B cell (primary cell): ENCODE measurements at regions not wholly inside any gene's neighbourhood (a gene's known extent, or its start where the extent isn't known, plus 50 kb on each side); places are given as distances from the start of the nearest gene placed in this dataset.

Experiments used
- ATAC-seq: fragments of 200-7000 bp; cut with Tn5 transposase; one replicate; pipeline ENCODE4 v1.10.0; 2021; ENCODE audit warnings: low read depth, mild to moderate bottlenecking, moderate number of reproducible peaks, moderate library complexity
- CTCF ChIA-PET: fragments of 350-600 bp; sonication (Branson Sonifier 250); formaldehyde crosslinking; loops from one replicate; lab custom pipeline; 2021; ENCODE audit warnings: antibody characterized with exemption, inconsistent platforms; lab: Charles Lee
- POLR2A ChIA-PET: fragments of 350-600 bp; sonication (Branson Sonifier 250); formaldehyde crosslinking; loops from one replicate; lab custom pipeline; 2021; ENCODE audit warnings: antibody characterized with exemption; lab: Charles Lee
- DNase-seq: peaks from one replicate; pipeline ENCODE4 v3.0.0; 2013
- H2AFZ ChIP-seq: 2 replicates; pipeline ENCODE4 v1.6.1; 2012; ENCODE audit warnings: mild to moderate bottlenecking, low read depth, low read length; ENCODE audit not compliant: insufficient read depth, poor library complexity, severe bottlenecking
- H3K27ac ChIP-seq, 2 donors: 1 replicate in 1 of 2; 2 replicates in 1 of 2; pipeline ENCODE4 v1.5.1; 2012 to 2013; ENCODE audit warnings: low read length in 2 of 2, mild to moderate bottlenecking in 2 of 2, moderate library complexity in 1 of 2
- H3K27me3 ChIP-seq, 4 experiments: fragments of 200-600 bp in 1 of 4; sonication (generic) in 1 of 4; replicated peaks in 1 of 4; 1 replicate in 2 of 4; 2 replicates in 2 of 4; pipeline versions ENCODE4 v1.6.1 to v1.7.0; 2013 to 2016; ENCODE audit warnings: low read length in 3 of 4, mild to moderate bottlenecking in 2 of 4, mixed read lengths in 1 of 4, moderate library complexity in 1 of 4; ENCODE audit not compliant: insufficient read depth in 4 of 4, control insufficient read depth in 3 of 4; ENCODE audit errors: control extremely low read depth in 1 of 4
- H3K36me3 ChIP-seq, 2 experiments: replicated peaks in 1 of 2; 1 replicate in 1 of 2; 2 replicates in 1 of 2; pipeline versions ENCODE4 v1.6.1 to v1.7.1; 2013; ENCODE audit warnings: low read length in 1 of 2; ENCODE audit not compliant: insufficient read depth in 2 of 2, control insufficient read depth in 1 of 2; ENCODE audit errors: control extremely low read depth in 1 of 2, extremely low read depth in 1 of 2
- H3K4me1 ChIP-seq, 2 donors: fragments of 200-600 bp in 1 of 2; sonication (generic) in 1 of 2; 1 replicate in 1 of 2; 2 replicates in 1 of 2; pipeline versions ENCODE4 v1.5.1 to v1.6.1; 2013 to 2017; ENCODE audit warnings: low read length in 2 of 2; ENCODE audit not compliant: control insufficient read depth in 2 of 2, insufficient read depth in 2 of 2
- H3K4me2 ChIP-seq: replicated peaks from 2 replicates; pipeline ENCODE3; 2012; ENCODE audit warnings: mild to moderate bottlenecking, low read depth, low read length; ENCODE audit not compliant: poor library complexity, severe bottlenecking
- H3K4me3 ChIP-seq, 5 experiments: fragments of 200-600 bp in 1 of 5; sonication (generic) in 1 of 5; 1 replicate in 3 of 5; 2 replicates in 2 of 5; pipeline versions ENCODE4 v1.5.1 to v1.7.0; 2011 to 2016; ENCODE audit warnings: low read length in 4 of 5, mild to moderate bottlenecking in 4 of 5, low read depth in 2 of 5, control low read depth in 1 of 5, moderate library complexity in 1 of 5; ENCODE audit not compliant: insufficient read depth in 1 of 5; ENCODE audit errors: control extremely low read depth in 1 of 5, extremely low read depth in 1 of 5
- H3K79me2 ChIP-seq: fragments of 200-600 bp; sonication (generic); one replicate; pipeline ENCODE4 v1.6.0; 2016; ENCODE audit warnings: low read length; ENCODE audit not compliant: control insufficient read depth, insufficient read depth
- H3K9ac ChIP-seq: fragments of 200-600 bp; sonication (generic); 2 replicates; pipeline ENCODE4 v1.6.1; 2017; ENCODE audit warnings: mild to moderate bottlenecking, low read length, moderate library complexity
- H3K9me3 ChIP-seq, 3 donors: one replicate each; pipeline versions ENCODE4 v1.6.1 to v1.7.1; 2013; ENCODE audit warnings: low read length in 2 of 3; ENCODE audit not compliant: control insufficient read depth in 2 of 3, insufficient read depth in 1 of 3; ENCODE audit errors: control extremely low read depth in 1 of 3
- H4K20me1 ChIP-seq: 2 replicates; pipeline ENCODE4 v1.6.0; 2012; ENCODE audit warnings: mild to moderate bottlenecking, low read length; ENCODE audit not compliant: insufficient read depth, control insufficient read depth, poor library complexity, severe bottlenecking
- H3K27ac Mint-ChIP-seq: one replicate; pipeline ENCODE4 v1.8.0; 2021; ENCODE audit warnings: mixed read lengths
- H3K27me3 Mint-ChIP-seq: one replicate; pipeline ENCODE4 v1.8.0; 2021; ENCODE audit warnings: mixed read lengths
- H3K4me1 Mint-ChIP-seq: one replicate; pipeline ENCODE4 v1.8.0; 2021; ENCODE audit warnings: mixed read lengths
- H3K4me3 Mint-ChIP-seq: one replicate; pipeline ENCODE4 v1.8.0; 2021; ENCODE audit warnings: mixed read lengths
- H3K9me3 Mint-ChIP-seq: one replicate; pipeline ENCODE4 v1.8.0; 2022; ENCODE audit warnings: mixed read lengths; ENCODE audit not compliant: insufficient read depth
- CTCF ChIP-seq: fragments of 200-600 bp; IDR thresholded peaks from one replicate; pipeline ENCODE4 v1.8.0; 2022; ENCODE audit warnings: antibody characterized with exemption, mild to moderate bottlenecking
- EZH2 ChIP-seq: IDR thresholded peaks from 2 replicates; pipeline ENCODE4 v1.6.1; 2012; ENCODE audit warnings: borderline replicate concordance, low read depth, mild to moderate bottlenecking, moderate library complexity, low read length; ENCODE audit not compliant: insufficient read depth, poor library complexity, severe bottlenecking
- WGBS: methylation state at CpG from one replicate; pipeline ENCODE4 v1.1.5; 2013; ENCODE audit warnings: missing lambda C conversion rate; ENCODE audit not compliant: insufficient coverage; 5-methylcytosine and 5-hydroxymethylcytosine counted together
- intact Hi-C: fragments of 100-400 bp; cut with micrococcal nuclease; formaldehyde crosslinking; loops from one replicate; pipeline ENCODE4 v1.10.0; 2022

- no peak for TF ChIP-seq CTCF
- no peak for TF ChIP-seq EZH2
- no peak overlapping the region for H3K4me3 Mint-ChIP-seq
- no peaks in the 10 kb centered on the region for H3K36me3 ChIP-seq
- H3K27me3 ChIP-seq, result peaks cover 0 to 2% (median 0%) of the 10 kb centered on the region in 4 experiments
- no peak overlapping the region for H3K4me3 ChIP-seq
- no peaks in the 10 kb centered on the region for H3K4me1 ChIP-seq
- WGBS, result 81% methylated on average over 6 of the region's 7 CpGs
- no peak overlapping the region for H3K9ac ChIP-seq
- no peak overlapping the region for H3K27ac Mint-ChIP-seq
- CTCF ChIA-PET, result no interaction called here
- H3K4me1 Mint-ChIP-seq, result no peaks in the 10 kb centered on the region
- ATAC-seq, result no peak
- H3K27me3 Mint-ChIP-seq, result peaks cover 9% of the 10 kb centered on the region
- no peaks in the 10 kb centered on the region for H3K9me3 ChIP-seq
- POLR2A ChIA-PET, result no interaction called here
- H3K9me3 Mint-ChIP-seq, result peaks cover 4% of the 10 kb centered on the region
- no peak for DNase-seq
- no peak overlapping the region for H3K27ac ChIP-seq
- H3K79me2 ChIP-seq, result no peaks in the 10 kb centered on the region
- no peak overlapping the region for H3K4me2 ChIP-seq
- H2AFZ ChIP-seq, result no peak overlapping the region
- intact Hi-C loops, result no loop called here
- no peaks in the 10 kb centered on the region for H4K20me1 ChIP-seq
Measured at GRCh38 chr11:119809346-119809745, 80.3 kb upstream of the NECTIN1 start.

- no peak overlapping the region for H3K4me2 ChIP-seq
- ChIA-PET CTCF (no interaction called here), POLR2A (no interaction called here)
- Mint-ChIP-seq H3K4me3 (no peak overlapping the region), H3K27ac (no peak overlapping the region), H3K9me3 (peaks cover 2% of the 10 kb centered on the region), H3K27me3 (peaks cover 9% of the 10 kb centered on the region), H3K4me1 (no peaks in the 10 kb centered on the region)
- no peak overlapping the region for H3K9ac ChIP-seq
- intact Hi-C loops, result no loop called here
- no peak overlapping the region for H2AFZ ChIP-seq
- H3K36me3 ChIP-seq, result no peaks in the 10 kb centered on the region
- H3K27me3 ChIP-seq, result peaks cover 0 to 2% (median 0%) of the 10 kb centered on the region in 4 experiments
- 60% methylated on average over 7 of the region's 12 CpGs for WGBS
- H3K4me3 ChIP-seq, result no peak overlapping the region
- no peak overlapping the region for H3K27ac ChIP-seq
- no peaks in the 10 kb centered on the region for H4K20me1 ChIP-seq
- no peaks in the 10 kb centered on the region for H3K4me1 ChIP-seq
- TF ChIP-seq CTCF (no peak), EZH2 (no peak)
- H3K79me2 ChIP-seq, result no peaks in the 10 kb centered on the region
- no peak for DNase-seq
- ATAC-seq, result no peak
- H3K9me3 ChIP-seq, result no peaks in the 10 kb centered on the region
Measured at GRCh38 chr11:119808407-119809185, 79.6 kb upstream of the NECTIN1 start.
